ENCODE measurements at regions not wholly inside any gene's neighbourhood (a gene's known extent, or its start where the extent isn't known, plus 50 kb on each side); places are given as distances from the start of the nearest gene placed in this dataset.
"Not testable (repeated sequence)": the region's sequence is repeated elsewhere in the genome, so short reads cannot be mapped to it uniquely, and the experiment has no call there.

DNA sequence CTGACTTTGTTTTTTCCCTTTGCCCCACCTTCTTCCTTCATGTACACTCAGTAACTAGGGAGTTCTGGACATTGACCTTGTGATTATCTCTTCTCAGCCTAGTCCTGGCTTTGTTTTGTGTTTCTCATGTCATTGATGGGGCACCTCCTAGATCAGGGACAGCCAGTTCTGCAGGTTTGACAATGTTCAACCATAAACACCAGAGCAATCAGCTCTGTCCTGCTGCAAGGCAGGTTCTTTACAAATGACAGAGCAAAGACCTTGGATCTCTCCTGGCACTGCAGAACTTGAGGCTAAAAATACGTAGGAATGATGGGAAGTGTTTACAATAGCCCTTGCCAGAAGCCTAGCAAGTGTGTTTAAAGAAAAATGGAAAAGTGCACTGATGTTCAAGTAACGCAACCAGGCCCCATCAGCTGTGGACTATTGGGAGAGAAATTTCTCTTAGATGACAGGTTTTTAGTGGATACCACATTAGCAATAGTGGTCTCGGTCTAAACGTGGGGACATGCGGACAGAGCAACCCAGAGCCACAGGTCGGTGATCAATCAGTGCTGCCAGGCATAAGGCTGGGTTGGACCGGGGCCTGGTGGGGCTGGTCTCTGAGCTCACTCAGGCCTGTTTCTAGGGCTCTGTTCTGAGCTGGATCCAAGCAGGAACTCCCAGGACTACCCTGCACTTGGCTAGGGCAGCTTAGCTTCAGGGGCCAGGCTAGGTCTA, 76.8 kb downstream of the SOWAHC start:
- no peaks in the 10 kb centered on the region for H3K36me3 Mint-ChIP-seq

DNA sequence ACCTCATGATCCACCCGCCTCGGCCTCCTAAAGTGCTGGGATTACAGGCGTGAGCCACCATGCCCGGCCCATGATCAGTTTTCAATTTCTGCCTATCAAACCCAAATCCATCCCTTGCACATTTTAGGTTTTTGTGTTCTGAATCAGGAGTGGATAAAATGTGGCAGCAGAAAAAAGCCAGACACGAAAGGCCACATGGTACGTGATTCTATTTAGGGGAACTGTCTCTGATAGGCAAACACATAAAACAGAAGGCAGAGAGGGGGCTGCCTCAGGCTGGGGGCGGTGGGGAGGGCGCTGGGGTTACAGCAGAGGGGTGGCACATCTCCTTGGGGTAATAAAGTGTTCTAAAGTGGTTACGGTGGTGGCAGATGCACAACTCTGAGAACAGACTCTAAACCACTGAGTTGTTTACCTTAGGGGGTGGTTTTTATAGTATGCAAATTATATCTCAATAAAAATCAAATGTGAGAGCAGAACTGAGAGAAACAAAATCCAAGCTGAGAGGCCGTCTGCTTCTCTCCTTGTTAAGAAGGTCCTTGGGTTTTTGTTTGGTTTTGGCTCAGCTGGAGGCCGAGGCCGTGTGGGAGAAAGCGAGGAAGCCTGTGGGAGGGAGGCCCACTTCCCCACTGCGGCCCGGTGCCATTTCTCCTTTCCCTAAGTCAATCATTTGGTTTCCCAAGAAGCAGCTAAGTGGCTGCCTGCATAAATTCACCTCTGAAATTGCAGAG, 78.0 kb downstream of the SOWAHC start:
- POLR2A ChIA-PET = interaction anchor here in 1 of 2 donors (1.3 kb wide), 1 partner anchor 9 kb away, joined by 6 read pairs; no protein-coding TSS in a partner anchor
- Histone ChIP-seq H3K36me3 (ENCODE audit: control insufficient read depth in 2 of 2, extremely low read depth in 1 of 2, insufficient read depth in 1 of 2, low read length in 1 of 2) (no peaks in the 10 kb centered on the region), H3K4me3 (ENCODE audit: control insufficient read depth in 1 of 2, extremely low read depth in 1 of 2, low read length in 1 of 2) (no peak overlapping the region), H3K4me1 (ENCODE audit: control insufficient read depth in 1 of 2, extremely low read depth in 1 of 2, insufficient read depth in 2 of 2, low read length in 2 of 2) (no peaks in the 10 kb centered on the region), H3K27ac (ENCODE audit: low read length) (no peak overlapping the region), H3K9me3 (no peaks in the 10 kb centered on the region), H3K27me3 (replicated peaks in 1 of 2; ENCODE audit: control insufficient read depth in 2 of 2, extremely low read depth in 1 of 2, insufficient read depth in 2 of 2, low read length in 1 of 2) (peaks cover 0 to 19% of the 10 kb centered on the region in 2 experiments)
- Mint-ChIP-seq H3K36me3 (no peaks in the 10 kb centered on the region), H3K27ac (no peak overlapping the region), H3K9me3 (peaks cover 0 to 3% (median 0%) of the 10 kb centered on the region in 3 donors), H3K4me1 (no peaks in the 10 kb centered on the region), H3K4me3 (no peak overlapping the region), H3K27me3 (peaks cover 0 to 3% of the 10 kb centered on the region in 2 donors)
- 43% methylated on average over 8 of the region's 15 CpGs for WGBS (ENCODE audit: insufficient coverage)
- no peak for ATAC-seq (replicated peaks in 1 of 4)
- CTCF ChIA-PET = no interaction called here
- no peak for DNase-seq

More for the DNA sequence above, 76.8 kb downstream of the SOWAHC start:
- CTCF ChIA-PET = no interaction called here
- Mint-ChIP-seq H3K4me1 (no peaks in the 10 kb centered on the region), H3K9me3 (peaks cover 0 to 3% (median 0%) of the 10 kb centered on the region in 3 donors), H3K27ac (no peak overlapping the region), H3K27me3 (peaks cover 2 to 3% of the 10 kb centered on the region in 2 donors), H3K4me3 (no peak overlapping the region)
- 66% methylated on average over 7 of the region's 7 CpGs for WGBS (ENCODE audit: insufficient coverage)
- DNase-seq (no peak), ATAC-seq (replicated peaks in 1 of 4) (no peak)
- no peak overlapping the region for H3K27ac ChIP-seq (ENCODE audit: low read length)
- H3K4me3 ChIP-seq (ENCODE audit: control insufficient read depth in 1 of 2, extremely low read depth in 1 of 2, low read length in 1 of 2) = no peak overlapping the region
- peaks cover 0 to 18% of the 10 kb centered on the region in 2 experiments for H3K27me3 ChIP-seq (replicated peaks in 1 of 2; ENCODE audit: control insufficient read depth in 2 of 2, extremely low read depth in 1 of 2, insufficient read depth in 2 of 2, low read length in 1 of 2)
- POLR2A ChIA-PET = no interaction called here
- no peaks in the 10 kb centered on the region for H3K36me3 ChIP-seq (ENCODE audit: control insufficient read depth in 2 of 2, extremely low read depth in 1 of 2, insufficient read depth in 1 of 2, low read length in 1 of 2)
- no peaks in the 10 kb centered on the region for H3K4me1 ChIP-seq (ENCODE audit: control insufficient read depth in 1 of 2, extremely low read depth in 1 of 2, insufficient read depth in 2 of 2, low read length in 2 of 2)
- H3K9me3 ChIP-seq = no peaks in the 10 kb centered on the region

- H3K4me3 ChIP-seq (ENCODE audit: control insufficient read depth in 1 of 2, extremely low read depth in 1 of 2, low read length in 1 of 2); DNase-seq; H3K27me3 Mint-ChIP-seq; ATAC-seq (replicated peaks in 1 of 4); H3K36me3 Mint-ChIP-seq; H3K27ac ChIP-seq (ENCODE audit: low read length); CTCF ChIA-PET; H3K4me3 Mint-ChIP-seq; H3K36me3 ChIP-seq (ENCODE audit: control insufficient read depth in 2 of 2, extremely low read depth in 1 of 2, insufficient read depth in 1 of 2, low read length in 1 of 2); H3K4me1 ChIP-seq (ENCODE audit: control insufficient read depth in 1 of 2, extremely low read depth in 1 of 2, insufficient read depth in 2 of 2, low read length in 2 of 2); H3K4me1 Mint-ChIP-seq; H3K27ac Mint-ChIP-seq; H3K9me3 ChIP-seq; H3K9me3 Mint-ChIP-seq: not testable (repeated sequence)
- 76% methylated on average over 6 of the region's 9 CpGs for WGBS (ENCODE audit: insufficient coverage)
- POLR2A ChIA-PET = interaction anchor here in 1 of 2 donors (1.3 kb wide), 1 partner anchor 8 kb away, joined by 6 read pairs; no protein-coding TSS in a partner anchor
- H3K27me3 ChIP-seq (replicated peaks in 1 of 2; ENCODE audit: control insufficient read depth in 2 of 2, extremely low read depth in 1 of 2, insufficient read depth in 2 of 2, low read length in 1 of 2) = peaks cover 0 to 19% of the 10 kb centered on the region in 2 experiments
These were observed 78.7 kb downstream of the SOWAHC start for GRCh38 chr2:109692831-109693230.

DNA sequence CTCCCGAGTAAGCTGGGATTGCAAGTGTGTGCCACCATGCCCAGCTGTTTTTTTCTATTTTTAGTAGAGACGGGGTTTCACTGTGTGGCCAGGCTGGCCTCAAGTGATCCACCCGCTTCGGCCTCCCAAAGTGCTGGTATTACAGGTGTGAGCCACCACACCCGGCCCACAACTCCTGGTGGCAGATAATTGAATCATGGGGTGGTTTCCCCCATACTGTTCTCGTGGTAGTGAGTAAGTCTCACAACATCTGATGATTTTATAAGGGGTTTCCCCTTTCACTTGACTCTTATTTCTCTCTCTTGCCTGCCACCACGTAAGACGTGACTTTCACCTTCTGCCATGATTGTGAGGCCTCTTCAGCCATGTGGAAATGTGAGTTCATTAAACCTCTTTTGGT, 79.1 kb downstream of the SOWAHC start:
- CTCF ChIA-PET; H3K4me3 Mint-ChIP-seq; H3K27me3 Mint-ChIP-seq; ATAC-seq (replicated peaks in 1 of 4); H3K9me3 Mint-ChIP-seq; H3K36me3 Mint-ChIP-seq; DNase-seq; H3K4me1 Mint-ChIP-seq; H3K4me3 ChIP-seq (ENCODE audit: control insufficient read depth in 1 of 2, extremely low read depth in 1 of 2, low read length in 1 of 2); H3K27ac ChIP-seq (ENCODE audit: low read length); H3K4me1 ChIP-seq (ENCODE audit: control insufficient read depth in 1 of 2, extremely low read depth in 1 of 2, insufficient read depth in 2 of 2, low read length in 2 of 2); H3K27ac Mint-ChIP-seq; POLR2A ChIA-PET; H3K36me3 ChIP-seq (ENCODE audit: control insufficient read depth in 2 of 2, extremely low read depth in 1 of 2, insufficient read depth in 1 of 2, low read length in 1 of 2); H3K9me3 ChIP-seq: not testable (repeated sequence)
- WGBS (ENCODE audit: insufficient coverage) = 60% methylated on average over 1 of the region's 8 CpGs
- peaks cover 0 to 15% of the 10 kb centered on the region in 2 experiments for H3K27me3 ChIP-seq (replicated peaks in 1 of 2; ENCODE audit: control insufficient read depth in 2 of 2, extremely low read depth in 1 of 2, insufficient read depth in 2 of 2, low read length in 1 of 2)

DNA sequence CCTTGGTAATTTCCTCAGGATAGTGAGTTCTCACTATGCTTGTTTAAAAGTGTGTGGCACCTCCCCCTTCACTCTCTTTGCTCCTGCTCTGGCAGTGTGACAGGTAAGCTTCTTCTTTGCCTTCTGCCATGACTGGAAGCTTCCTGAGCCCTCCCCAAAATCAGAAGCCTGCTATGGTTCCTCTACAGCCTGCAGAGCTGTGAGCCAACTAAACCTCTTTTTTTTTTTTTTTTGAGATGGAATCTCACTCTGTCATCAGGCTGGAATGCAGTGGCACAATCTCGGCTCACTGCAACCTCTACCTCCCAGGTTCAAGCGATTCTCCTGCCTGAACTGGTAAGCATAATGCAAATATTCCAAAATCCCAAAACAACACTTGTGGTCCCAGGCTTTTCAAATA, 80.0 kb downstream of the SOWAHC start:
- ChIA-PET CTCF (no interaction called here), POLR2A (no interaction called here)
- WGBS (ENCODE audit: insufficient coverage) = no CpG with 5 or more reads among the region's 2 CpGs
- Mint-ChIP-seq H3K27ac (no peak overlapping the region), H3K4me3 (no peak overlapping the region), H3K4me1 (no peaks in the 10 kb centered on the region), H3K36me3 (no peaks in the 10 kb centered on the region), H3K9me3 (peaks cover 0 to 3% (median 0%) of the 10 kb centered on the region in 3 donors), H3K27me3 (peaks cover 0 to 4% of the 10 kb centered on the region in 2 donors)
- peaks cover 0 to 13% of the 10 kb centered on the region in 2 experiments for H3K27me3 ChIP-seq (replicated peaks in 1 of 2; ENCODE audit: control insufficient read depth in 2 of 2, extremely low read depth in 1 of 2, insufficient read depth in 2 of 2, low read length in 1 of 2)
- H3K36me3 ChIP-seq (ENCODE audit: control insufficient read depth in 2 of 2, extremely low read depth in 1 of 2, insufficient read depth in 1 of 2, low read length in 1 of 2) = no peaks in the 10 kb centered on the region
- no peaks in the 10 kb centered on the region for H3K9me3 ChIP-seq
- ATAC-seq (replicated peaks in 1 of 4) = no peak
- no peak overlapping the region for H3K27ac ChIP-seq (ENCODE audit: low read length)
- no peak overlapping the region for H3K4me3 ChIP-seq (ENCODE audit: control insufficient read depth in 1 of 2, extremely low read depth in 1 of 2, low read length in 1 of 2)
- no peaks in the 10 kb centered on the region for H3K4me1 ChIP-seq (ENCODE audit: control insufficient read depth in 1 of 2, extremely low read depth in 1 of 2, insufficient read depth in 2 of 2, low read length in 2 of 2)
- no peak for DNase-seq

DNA sequence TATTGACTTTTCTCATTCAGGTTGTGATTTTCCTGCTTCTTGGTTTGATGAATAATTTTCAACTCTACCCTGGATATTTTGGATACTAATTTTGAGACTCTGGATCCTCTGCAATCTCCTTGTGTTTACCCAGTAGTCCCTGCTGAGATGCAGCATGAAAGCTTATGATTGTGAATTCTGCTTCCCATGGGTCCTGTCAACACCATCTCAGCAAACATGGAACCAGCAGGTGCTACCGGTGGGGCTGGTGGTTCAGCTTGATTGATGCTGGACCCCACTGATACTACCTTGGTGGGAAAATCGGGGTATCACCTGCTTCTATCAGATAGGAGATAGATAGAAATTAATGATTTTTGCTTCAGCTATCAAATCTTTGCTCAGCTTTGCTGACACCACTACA, 81.1 kb downstream of the SOWAHC start:
- Mint-ChIP-seq H3K4me1 (no peaks in the 10 kb centered on the region), H3K9me3 (peaks cover 0 to 3% (median 0%) of the 10 kb centered on the region in 3 donors), H3K36me3 (no peaks in the 10 kb centered on the region), H3K27ac (no peak overlapping the region), H3K4me3 (no peak overlapping the region), H3K27me3 (peaks cover 5 to 11% of the 10 kb centered on the region in 2 donors)
- WGBS (ENCODE audit: insufficient coverage) = no CpG with 5 or more reads among the region's 2 CpGs
- Histone ChIP-seq H3K9me3 (no peaks in the 10 kb centered on the region), H3K27ac (ENCODE audit: low read length) (no peak overlapping the region), H3K27me3 (replicated peaks in 1 of 2; ENCODE audit: control insufficient read depth in 2 of 2, extremely low read depth in 1 of 2, insufficient read depth in 2 of 2, low read length in 1 of 2) (peaks cover 0 to 20% of the 10 kb centered on the region in 2 experiments), H3K36me3 (ENCODE audit: control insufficient read depth in 2 of 2, extremely low read depth in 1 of 2, insufficient read depth in 1 of 2, low read length in 1 of 2) (no peaks in the 10 kb centered on the region), H3K4me1 (ENCODE audit: control insufficient read depth in 1 of 2, extremely low read depth in 1 of 2, insufficient read depth in 2 of 2, low read length in 2 of 2) (no peaks in the 10 kb centered on the region), H3K4me3 (ENCODE audit: control insufficient read depth in 1 of 2, extremely low read depth in 1 of 2, low read length in 1 of 2) (no peak overlapping the region)
- DNase-seq (no peak), ATAC-seq (replicated peaks in 1 of 4) (no peak)
- ChIA-PET CTCF (no interaction called here), POLR2A (no interaction called here)

Data from T-cell (primary cell).